ENCODE measurements at regions not wholly inside any gene's neighbourhood (a gene's known extent, or its start where the extent isn't known, plus 50 kb on each side); places are given as distances from the start of the nearest gene placed in this dataset.
"Not testable (repeated sequence)": the region's sequence is repeated elsewhere in the genome, so short reads cannot be mapped to it uniquely, and the experiment has no call there.

- DNase-seq (ENCODE audit: low read depth in 2 of 2), result no peak
These were observed 611.9 kb upstream of the CDH11 start for GRCh38 chr16:65733721-65734120.

- no peak for DNase-seq (ENCODE audit: low read depth in 2 of 2)
These were observed 610.0 kb upstream of the CDH11 start for GRCh38 chr16:65731833-65732232.

- DNase-seq (ENCODE audit: low read depth in 2 of 2), result no peak
These were observed 606.8 kb upstream of the CDH11 start for GRCh38 chr16:65728652-65729051.

GRCh38 chr16:65728167-65728566 is 606.3 kb upstream of the CDH11 start:
- DNase-seq (ENCODE audit: low read depth in 2 of 2), result no peak

GRCh38 chr16:65727534-65728137 is 605.8 kb upstream of the CDH11 start:
- no peak for DNase-seq (ENCODE audit: low read depth in 2 of 2)

- no peak for DNase-seq (ENCODE audit: low read depth in 2 of 2)
These were observed 603.4 kb upstream of the CDH11 start for GRCh38 chr16:65725156-65725845.

- no peak for DNase-seq (ENCODE audit: low read depth in 2 of 2)
These were observed 600.6 kb upstream of the CDH11 start for GRCh38 chr16:65722429-65722828.

GRCh38 chr16:65717846-65718245 is 596.0 kb upstream of the CDH11 start:
- DNase-seq (ENCODE audit: low read depth in 2 of 2), result no peak

- DNase-seq (ENCODE audit: low read depth in 2 of 2), result no peak
These were observed 595.2 kb upstream of the CDH11 start for GRCh38 chr16:65716737-65717700.

GRCh38 chr16:65713181-65713808 is 591.4 kb upstream of the CDH11 start:
- no peak for DNase-seq (ENCODE audit: low read depth in 2 of 2)

GRCh38 chr16:65710107-65710506 is 588.2 kb upstream of the CDH11 start:
- no peak for DNase-seq (ENCODE audit: low read depth in 2 of 2)

- no peak for DNase-seq (ENCODE audit: low read depth in 2 of 2)
These were observed 583.0 kb upstream of the CDH11 start for GRCh38 chr16:65704866-65705265.

GRCh38 chr16:65702707-65703402 is 581.0 kb upstream of the CDH11 start:
- no peak for DNase-seq (ENCODE audit: low read depth in 2 of 2)

- no peak for DNase-seq (ENCODE audit: low read depth in 2 of 2)
These were observed 578.7 kb upstream of the CDH11 start for GRCh38 chr16:65700596-65700995.

- no peak for DNase-seq (ENCODE audit: low read depth in 2 of 2)
These were observed 577.0 kb upstream of the CDH11 start for GRCh38 chr16:65698791-65699321.

GRCh38 chr16:65697521-65697920 is 575.7 kb upstream of the CDH11 start:
- no peak for DNase-seq (ENCODE audit: low read depth in 2 of 2)

- no peak for DNase-seq (ENCODE audit: low read depth in 2 of 2)
These were observed 575.2 kb upstream of the CDH11 start for GRCh38 chr16:65697065-65697464.

- DNase-seq (ENCODE audit: low read depth in 2 of 2), result not testable (repeated sequence)
These were observed 570.0 kb upstream of the CDH11 start for GRCh38 chr16:65691846-65692245.

- no peak for DNase-seq (ENCODE audit: low read depth in 2 of 2)
These were observed 567.9 kb upstream of the CDH11 start for GRCh38 chr16:65689726-65690125.

- no peak for DNase-seq (ENCODE audit: low read depth in 2 of 2)
These were observed 566.4 kb upstream of the CDH11 start for GRCh38 chr16:65688301-65688700.

GRCh38 chr16:65684230-65684629 is 562.4 kb upstream of the CDH11 start:
- DNase-seq (ENCODE audit: low read depth in 2 of 2), result no peak

Data from stimulated activated CD8-positive, alpha-beta memory T cell treated with anti-CD3 and anti-CD28 coated beads, Interleukin-15, amount 100 ng/mL, for 48 hours (primary cell).